ENCODE measurements at regions not wholly inside any gene's neighbourhood (a gene's known extent, or its start where the extent isn't known, plus 50 kb on each side); places are given as distances from the start of the nearest gene placed in this dataset.

- no peak for TF ChIP-seq ZNF324 (tag by site-specific recombination; IDR thresholded peaks at IDR 0.05)
- no peak for TF ChIP-seq ZNF280C (tag by site-specific recombination; IDR thresholded peaks at IDR 0.05)
- no peak for TF ChIP-seq ZBTB1 (tag by site-specific recombination; IDR thresholded peaks at IDR 0.05)
- TF ChIP-seq CTCF (tag by site-specific recombination; IDR thresholded peaks at IDR 0.05), result no peak
- no peak for TF ChIP-seq ZBTB26 (tag by site-specific recombination; optimal IDR thresholded peaks at IDR 0.05)
- no peak for TF ChIP-seq ZNF311 (tag by site-specific recombination; IDR thresholded peaks at IDR 0.05; ENCODE audit: borderline replicate concordance)
- no peak for TF ChIP-seq ATF2 (tag by site-specific recombination; IDR thresholded peaks at IDR 0.05; ENCODE audit: low read depth)
These were observed 201.8 kb upstream of the IER5L start for GRCh38 chr9:129379886-129380285.
